ENCODE measurements at regions not wholly inside any gene's neighbourhood (a gene's known extent, or its start where the extent isn't known, plus 50 kb on each side); places are given as distances from the start of the nearest gene placed in this dataset.
A peak's percentile ranks its signal among the peaks of the same experiment; 100 is the strongest.

DNA sequence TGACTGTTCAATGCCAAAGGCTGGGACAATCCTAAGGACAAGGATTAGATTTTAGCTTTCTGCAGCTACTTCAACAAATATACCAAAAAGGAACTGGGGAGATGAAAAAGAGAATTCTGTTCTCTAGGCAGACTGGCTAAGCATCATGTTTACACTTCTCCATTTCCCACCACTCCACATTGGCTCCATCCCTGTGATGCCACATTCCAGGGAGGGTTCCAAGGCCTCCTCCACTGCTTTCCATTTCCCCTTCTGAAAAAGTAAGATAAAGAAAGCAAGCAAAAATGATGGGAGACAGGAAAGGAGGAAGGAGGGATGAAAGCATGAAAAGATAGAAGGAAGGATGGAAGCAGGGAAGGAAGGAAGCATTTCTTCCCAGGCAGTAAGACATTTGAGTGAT lies 315.8 kb downstream of the BLID start (continued):
- no peak for TF ChIP-seq PBX3 (IDR thresholded peaks at IDR 0.05)
- no peak for TF ChIP-seq TEAD4 (IDR thresholded peaks at IDR 0.05; ENCODE audit: borderline replicate concordance, insufficient read depth)

DNA sequence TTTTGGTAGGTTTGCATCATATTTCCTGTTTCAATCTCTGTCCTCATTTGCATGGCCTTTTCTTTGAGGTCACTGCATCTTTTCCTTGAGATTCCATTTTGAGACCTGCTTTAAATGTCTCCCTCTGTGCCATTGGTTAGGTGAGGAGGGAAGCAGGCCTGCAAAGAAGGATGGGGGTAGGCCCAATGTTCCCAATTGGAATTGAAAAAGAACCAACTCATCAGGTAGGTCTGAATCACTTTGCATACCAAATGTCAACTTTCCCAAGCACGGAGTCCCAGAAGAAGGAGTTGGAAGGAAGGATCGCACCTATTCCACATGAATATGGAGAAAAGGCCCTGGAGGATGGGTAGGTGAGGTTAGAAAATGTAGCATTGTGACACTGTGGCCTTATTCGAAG lies 318.5 kb downstream of the BLID start:
- WGBS (ENCODE audit: low lambda C conversion rate), result 74% methylated on average over 3 of the region's 3 CpGs
- no peaks in the 10 kb centered on the region for H3K36me3 ChIP-seq (replicated peaks in 1 of 2; ENCODE audit: control insufficient read depth in 1 of 2, insufficient read depth in 2 of 2, low read length in 1 of 2)
- H3K4me1 ChIP-seq (ENCODE audit: control insufficient read depth in 1 of 2, insufficient read depth in 2 of 2, low read depth in 1 of 2, low read length in 1 of 2), result no peaks in the 10 kb centered on the region; a peak in 1 of 4 replicates
- H3K4me3 ChIP-seq (ENCODE audit: low read depth in 2 of 2, low read length in 1 of 2), result no peak overlapping the region
- H3K27ac ChIP-seq (ENCODE audit: low read depth in 2 of 2, low read length in 1 of 2), result no peak overlapping the region
- ChIA-PET POLR2A (no interaction called here), CTCF (no interaction called here)
- H4K20me1 ChIP-seq (ENCODE audit: insufficient read depth), result no peaks in the 10 kb centered on the region
- H3K79me2 ChIP-seq (ENCODE audit: insufficient read depth), result no peaks in the 10 kb centered on the region
- DNase-seq, result no peak
- no peaks in the 10 kb centered on the region for H3K9me2 ChIP-seq
- TF ChIP-seq PBX3 (IDR thresholded peaks at IDR 0.05) (no peak), FOXJ3 (CRISPR knock-in tag; IDR thresholded peaks at IDR 0.05) (no peak), NFIC (IDR thresholded peaks at IDR 0.05; ENCODE audit: borderline replicate concordance) (no peak), TAF1 (IDR thresholded peaks at IDR 0.05; ENCODE audit: borderline replicate concordance, low read depth, low read length) (no peak), RAD21 (IDR thresholded peaks at IDR 0.05; ENCODE audit: low read length) (no peak), USF1 (IDR thresholded peaks at IDR 0.05; ENCODE audit: borderline replicate concordance, low read depth) (no peak), CHD2 (IDR thresholded peaks at IDR 0.05; ENCODE audit: low read length, partially characterized antibody) (no peak), MEF2A (IDR thresholded peaks at IDR 0.05; ENCODE audit: borderline replicate concordance, low read depth) (no peak)
- no peak overlapping the region for H3K9ac ChIP-seq
- no peaks in the 10 kb centered on the region for H3F3A ChIP-seq (replicated peaks; ENCODE audit: insufficient read depth)
- peaks cover 5% of the 10 kb centered on the region; the same call in 1 of the 2 replicates for H3K9me3 ChIP-seq
- no peaks in the 10 kb centered on the region for H3K27me3 ChIP-seq (ENCODE audit: insufficient read depth)
- no peak overlapping the region for H3K4me2 ChIP-seq
- 0 out of 2 replicates have a peak overlapping the region, but pooled peaks have one; percentile 45 for H2AFZ ChIP-seq (ENCODE audit: low read depth)

GRCh38 chr11:121795174-121795573 lies 320.8 kb downstream of the BLID start:
- 69% methylated on average over 7 of the region's 7 CpGs for WGBS (ENCODE audit: low lambda C conversion rate)
- H3K79me2 ChIP-seq (ENCODE audit: insufficient read depth), result no peaks in the 10 kb centered on the region
- H3K27ac ChIP-seq (ENCODE audit: low read depth in 2 of 2, low read length in 1 of 2), result no peak overlapping the region
- H3K9me2 ChIP-seq, result no peaks in the 10 kb centered on the region
- H3K4me2 ChIP-seq, result no peak overlapping the region
- no peaks in the 10 kb centered on the region for H3F3A ChIP-seq (replicated peaks; ENCODE audit: insufficient read depth)
- no peaks in the 10 kb centered on the region for H3K36me3 ChIP-seq (replicated peaks in 1 of 2; ENCODE audit: control insufficient read depth in 1 of 2, insufficient read depth in 2 of 2, low read length in 1 of 2)
- no peak for TF ChIP-seq NRF1 (IDR thresholded peaks at IDR 0.05; ENCODE audit: low read depth, low read length)
- TF ChIP-seq FOXJ3 (CRISPR knock-in tag; IDR thresholded peaks at IDR 0.05), result no peak
- TF ChIP-seq SIN3A (IDR thresholded peaks at IDR 0.05; ENCODE audit: borderline replicate concordance, low read depth, low read length), result no peak
- no peak for TF ChIP-seq EZH2phosphoT487 (IDR thresholded peaks at IDR 0.05; ENCODE audit: borderline replicate concordance, low read depth)
- TF ChIP-seq TEAD4 (IDR thresholded peaks at IDR 0.05; ENCODE audit: borderline replicate concordance, insufficient read depth), result no peak
- no peak for TF ChIP-seq REST (IDR thresholded peaks at IDR 0.05; ENCODE audit: low read depth, low read length)
- no peak for TF ChIP-seq FOSL2 (IDR thresholded peaks at IDR 0.05; ENCODE audit: borderline replicate concordance, low read depth)
- no peaks in the 10 kb centered on the region; a peak in 1 of 4 replicates for H3K4me1 ChIP-seq (ENCODE audit: control insufficient read depth in 1 of 2, insufficient read depth in 2 of 2, low read depth in 1 of 2, low read length in 1 of 2)
- peaks cover 5% of the 10 kb centered on the region; the same call in 1 of the 2 replicates for H3K9me3 ChIP-seq
- H3K4me3 ChIP-seq (ENCODE audit: low read depth in 2 of 2, low read length in 1 of 2), result no peak overlapping the region
- no peaks in the 10 kb centered on the region for H4K20me1 ChIP-seq (ENCODE audit: insufficient read depth)
- ChIA-PET POLR2A (no interaction called here), CTCF (no interaction called here)
- DNase-seq, result peak; percentile 12
- H3K27me3 ChIP-seq (ENCODE audit: insufficient read depth), result no peaks in the 10 kb centered on the region
- no peak overlapping the region for H3K9ac ChIP-seq
- H2AFZ ChIP-seq (ENCODE audit: low read depth), result no peak overlapping the region
